ENCODE measurements at regions not wholly inside any gene's neighbourhood (a gene's known extent, or its start where the extent isn't known, plus 50 kb on each side); places are given as distances from the start of the nearest gene placed in this dataset.
"Not testable (repeated sequence)": the region's sequence is repeated elsewhere in the genome, so short reads cannot be mapped to it uniquely, and the experiment has no call there.

DNA sequence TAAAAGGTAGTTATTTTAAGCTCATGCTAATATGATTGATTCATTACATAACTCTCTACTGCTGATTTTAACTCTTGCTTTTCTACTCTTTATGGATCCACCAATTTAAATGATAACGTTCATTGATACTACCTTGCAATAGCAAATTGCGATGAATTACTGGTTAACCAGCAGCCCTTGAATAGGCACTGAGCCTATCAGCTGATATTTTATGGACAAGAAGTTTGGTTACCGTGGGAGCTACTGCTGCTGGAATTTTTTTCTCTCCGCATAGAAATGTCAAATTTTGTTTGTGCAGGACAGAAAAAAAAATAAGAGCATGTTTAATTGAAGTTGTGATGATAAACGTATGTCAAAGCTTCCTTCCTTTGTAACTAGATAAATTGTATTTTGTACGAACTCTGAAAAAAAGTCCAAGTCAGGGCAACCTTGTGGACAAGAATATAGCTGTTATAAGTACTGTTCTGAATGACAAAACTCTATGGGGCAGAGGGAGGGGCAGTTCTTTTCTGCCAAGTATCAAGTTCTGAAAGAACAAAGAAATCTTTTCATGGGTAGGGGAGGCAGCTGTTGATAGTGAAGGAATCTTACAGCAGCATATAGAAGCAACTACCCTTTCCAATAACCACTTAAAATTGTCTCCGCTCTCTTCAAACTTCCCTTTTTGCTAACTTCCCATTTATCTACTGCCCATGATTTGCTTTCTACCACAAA, 434.9 kb upstream of the PABPC4L start:
- DNase-seq (ENCODE audit: low read depth in 2 of 3, low spot score in 2 of 3), result peak in 1 of 3 donors; percentile 17

DNA sequence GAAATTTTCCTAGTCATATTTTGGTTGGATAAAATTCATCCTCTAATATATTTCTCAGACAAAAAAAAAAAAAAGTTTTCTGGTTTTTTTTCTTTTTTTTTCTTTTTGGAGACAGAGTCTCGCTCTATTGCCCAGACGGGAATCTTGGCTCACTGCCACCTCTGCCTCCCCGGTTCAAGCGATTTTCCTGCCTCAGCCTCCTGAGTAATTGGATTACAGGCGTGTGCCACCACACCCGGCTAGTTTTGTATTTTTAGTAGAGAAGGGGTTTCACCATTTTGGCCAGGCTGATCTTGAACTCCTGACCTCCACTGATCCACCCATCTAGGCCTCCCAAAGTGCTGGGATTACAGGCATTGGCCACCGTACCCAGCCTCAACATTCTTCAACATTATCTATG, 432.7 kb upstream of the PABPC4L start:
- DNase-seq (ENCODE audit: low read depth in 2 of 3, low spot score in 2 of 3), result no peak

- no peak for DNase-seq (ENCODE audit: low read depth in 2 of 3, low spot score in 2 of 3)
These were observed 430.5 kb upstream of the PABPC4L start for GRCh38 chr4:134632056-134632455.

- DNase-seq (ENCODE audit: low read depth in 2 of 3, low spot score in 2 of 3), result no peak
These were observed 426.5 kb upstream of the PABPC4L start for GRCh38 chr4:134628066-134628465.

- no peak for DNase-seq (ENCODE audit: low read depth in 2 of 3, low spot score in 2 of 3)
These were observed 425.8 kb upstream of the PABPC4L start for GRCh38 chr4:134627366-134627765.

DNA sequence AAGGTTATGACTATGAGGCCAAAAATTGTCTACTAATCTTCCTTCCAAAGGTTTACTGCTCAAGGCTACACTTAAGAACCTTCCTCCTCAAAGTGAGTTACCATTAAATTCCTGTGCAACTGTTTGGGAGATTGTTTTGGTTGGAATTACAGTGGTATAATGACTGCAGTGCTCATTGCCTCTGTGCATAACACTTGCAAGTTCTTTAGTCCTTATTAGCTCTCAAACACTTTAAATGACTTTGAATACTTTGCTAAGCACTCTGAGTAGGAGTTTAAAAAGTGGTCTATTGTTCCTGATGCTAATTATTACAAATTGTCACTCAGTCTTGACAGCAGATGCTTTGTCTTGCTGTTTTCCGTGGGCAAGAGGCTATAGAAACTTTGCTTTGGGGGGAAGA, 422.8 kb upstream of the PABPC4L start:
- no peak for DNase-seq (ENCODE audit: low read depth in 2 of 3, low spot score in 2 of 3)

- not testable (repeated sequence) for DNase-seq (ENCODE audit: low read depth in 2 of 3, low spot score in 2 of 3)
These were observed 421.3 kb upstream of the PABPC4L start for GRCh38 chr4:134622626-134623575.

DNA sequence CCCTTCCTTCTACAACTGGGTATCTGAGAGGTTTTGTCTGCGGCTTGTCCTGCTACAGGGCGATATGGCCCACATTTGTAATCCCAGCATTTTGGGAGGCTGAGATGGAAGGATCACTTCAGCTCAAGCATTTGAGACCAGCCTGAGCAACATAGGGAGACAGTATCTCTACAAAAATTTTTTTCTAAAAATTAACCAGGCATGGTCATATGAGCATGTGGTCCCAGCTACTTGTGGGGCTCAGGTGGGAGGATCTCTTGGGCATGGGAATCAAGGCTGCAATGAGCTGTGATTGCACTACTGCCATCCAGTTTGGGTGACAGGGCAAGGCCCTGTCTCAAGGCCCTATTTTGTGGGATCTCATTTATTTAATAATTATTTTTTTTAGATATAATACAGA, 420.6 kb upstream of the PABPC4L start:
- no peak for DNase-seq (ENCODE audit: low read depth in 2 of 3, low spot score in 2 of 3)

GRCh38 chr4:134621715-134622114, 420.1 kb upstream of the PABPC4L start:
- DNase-seq (ENCODE audit: low read depth in 2 of 3, low spot score in 2 of 3), result not testable (repeated sequence)

DNA sequence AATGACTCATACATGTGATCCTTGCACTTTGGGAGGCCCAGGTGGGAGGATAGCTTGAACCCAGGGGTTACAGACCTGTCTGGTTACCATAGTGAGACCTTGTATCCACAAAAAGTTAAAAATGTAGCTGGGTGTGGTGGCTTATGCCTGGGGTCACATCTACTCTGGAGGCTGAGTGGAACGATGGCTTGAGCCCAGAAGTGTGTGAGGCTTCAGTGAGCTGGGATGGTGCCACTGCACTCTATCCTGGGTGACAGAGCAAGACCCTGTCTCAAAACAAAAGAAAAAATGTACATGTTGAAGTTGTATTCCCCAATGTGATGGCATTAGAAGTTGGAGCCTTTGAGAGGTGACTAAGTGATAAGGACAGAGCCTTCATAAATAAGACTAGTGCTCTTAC, 409.4 kb upstream of the PABPC4L start:
- no peak for DNase-seq (ENCODE audit: low read depth in 2 of 3, low spot score in 2 of 3)

- DNase-seq (ENCODE audit: low read depth in 2 of 3, low spot score in 2 of 3), result no peak
These were observed 408.6 kb upstream of the PABPC4L start for GRCh38 chr4:134610172-134610571.

- DNase-seq (ENCODE audit: low read depth in 2 of 3, low spot score in 2 of 3), result no peak
These were observed 400.1 kb upstream of the PABPC4L start for GRCh38 chr4:134601706-134602105.

DNA sequence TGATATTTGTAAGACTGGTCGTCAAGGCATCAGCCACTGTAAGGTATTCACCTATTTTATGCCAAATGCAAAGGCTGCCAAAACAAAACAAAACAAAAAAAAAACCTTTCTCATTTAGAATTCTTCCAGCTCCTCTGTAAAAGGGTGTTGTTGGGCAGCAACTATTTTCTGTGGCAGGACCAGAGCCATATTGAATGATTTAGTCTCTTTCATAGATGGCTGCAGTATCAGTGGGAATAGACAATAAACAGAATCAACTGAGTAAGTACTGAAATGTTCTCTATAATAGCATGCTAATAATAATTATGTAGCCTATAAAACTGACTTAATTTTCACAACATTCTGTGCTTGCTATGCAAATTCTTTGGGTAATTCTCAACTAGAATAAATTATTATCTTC, 389.7 kb upstream of the PABPC4L start:
- no peak for DNase-seq (ENCODE audit: low read depth in 2 of 3, low spot score in 2 of 3)

DNA sequence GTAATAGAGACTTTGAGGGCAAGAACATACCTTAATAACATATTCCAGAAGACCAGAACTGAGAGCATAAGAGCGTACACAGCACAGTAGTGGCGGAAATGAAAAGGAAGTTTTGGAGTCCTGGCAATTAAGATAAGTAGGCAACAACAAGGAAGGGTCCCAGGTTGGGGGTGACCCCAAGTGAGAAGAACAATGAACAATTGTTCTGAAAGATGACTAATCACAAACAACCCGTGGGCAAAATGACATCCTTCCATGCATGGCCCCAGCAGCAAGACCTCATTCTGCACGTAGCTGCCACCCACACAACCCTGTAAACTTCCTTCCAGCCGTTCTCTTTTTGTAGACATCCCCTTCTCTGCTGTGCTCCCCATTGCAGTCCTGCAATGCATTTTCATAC, 384.4 kb upstream of the PABPC4L start:
- peak in 1 of 3 donors; percentile 8 for DNase-seq (ENCODE audit: low read depth in 2 of 3, low spot score in 2 of 3)

DNA sequence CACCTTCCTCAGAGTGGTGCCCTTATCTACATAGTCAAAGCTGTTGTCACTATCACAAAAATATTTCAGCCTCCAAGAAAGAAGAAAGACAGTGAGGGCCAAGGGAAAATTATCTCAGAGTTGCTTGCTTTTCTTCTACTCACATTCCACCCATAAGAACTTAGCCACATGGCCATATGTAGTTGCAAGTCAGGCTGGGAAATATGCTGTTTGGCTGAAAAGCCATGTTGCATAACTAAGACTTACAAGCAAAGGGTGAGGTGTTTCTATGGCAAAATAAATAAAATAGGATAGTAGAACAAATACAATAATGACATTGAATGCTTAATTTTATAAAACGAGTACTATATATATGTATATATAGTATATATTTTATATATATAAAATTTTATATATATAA, 365.9 kb upstream of the PABPC4L start:
- DNase-seq (ENCODE audit: low read depth in 2 of 3, low spot score in 2 of 3), result no peak

GRCh38 chr4:134560728-134561127, 359.1 kb upstream of the PABPC4L start:
- no peak for DNase-seq (ENCODE audit: low read depth in 2 of 3, low spot score in 2 of 3)

DNA sequence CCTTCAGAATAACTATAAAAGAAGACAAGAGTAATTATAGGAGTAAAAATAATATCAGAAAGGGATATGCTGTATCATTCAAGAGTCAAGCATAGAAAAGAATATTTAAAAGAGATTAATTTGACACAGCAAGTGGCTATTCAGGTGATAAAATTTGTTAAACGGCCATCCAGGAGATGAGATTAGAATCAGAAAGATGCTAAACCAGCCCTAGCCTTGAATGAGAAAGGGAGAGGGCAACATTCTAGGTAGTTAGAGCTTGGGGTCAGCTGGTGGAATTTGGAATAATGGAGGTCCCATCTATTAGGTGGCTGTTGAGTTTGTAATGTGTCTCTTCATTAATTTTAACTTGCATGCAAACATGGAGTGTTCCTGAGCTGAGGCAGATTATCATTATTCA, 350.5 kb upstream of the PABPC4L start:
- DNase-seq (ENCODE audit: low read depth in 2 of 3, low spot score in 2 of 3), result no peak

GRCh38 chr4:134551348-134551747, 349.8 kb upstream of the PABPC4L start:
- DNase-seq (ENCODE audit: low read depth in 2 of 3, low spot score in 2 of 3), result no peak

GRCh38 chr4:134548052-134548628, 346.6 kb upstream of the PABPC4L start:
- DNase-seq (ENCODE audit: low read depth in 2 of 3, low spot score in 2 of 3), result no peak

- DNase-seq (ENCODE audit: low read depth in 2 of 3, low spot score in 2 of 3), result no peak
These were observed 344.7 kb upstream of the PABPC4L start for GRCh38 chr4:134546279-134546678.

GRCh38 chr4:134544303-134544770, 342.7 kb upstream of the PABPC4L start:
- DNase-seq (ENCODE audit: low read depth in 2 of 3, low spot score in 2 of 3), result peak in 2 of 3 donors; percentile 15 to 61

All from hematopoietic multipotent progenitor cell (in vitro differentiated cells).